Adipocyte (in vitro differentiated cells): ENCODE measurements at regions not wholly inside any gene's neighbourhood (a gene's known extent, or its start where the extent isn't known, plus 50 kb on each side); places are given as distances from the start of the nearest gene placed in this dataset.

Experiments used
- DNase-seq: peaks from one replicate; pipeline ENCODE4 v3.0.0-alpha.2; 2015; ENCODE audit warnings: low read depth
- H3K27me3 ChIP-seq: replicated peaks from 2 replicates; pipeline ENCODE4 v1.7.0; 2013; ENCODE audit warnings: mild to moderate bottlenecking, low read length, moderate library complexity; ENCODE audit not compliant: control insufficient read depth, insufficient read depth
- H3K36me3 ChIP-seq: 2 replicates; pipeline ENCODE4 v1.7.0; 2013; ENCODE audit warnings: low read length, mild to moderate bottlenecking, moderate library complexity; ENCODE audit not compliant: control insufficient read depth, insufficient read depth, severe bottlenecking
- H3K4me1 ChIP-seq: 2 replicates; pipeline ENCODE4 v1.7.0; 2013; ENCODE audit warnings: mild to moderate bottlenecking, low read length, moderate library complexity; ENCODE audit not compliant: control insufficient read depth, insufficient read depth
- H3K4me3 ChIP-seq: 2 replicates; pipeline ENCODE4 v1.7.0; 2013; ENCODE audit warnings: mild to moderate bottlenecking, low read length, moderate library complexity
- H3K9ac ChIP-seq: 2 replicates; pipeline ENCODE4 v1.7.0; 2013; ENCODE audit warnings: mild to moderate bottlenecking, low read length, moderate library complexity
- H3K9me3 ChIP-seq: 2 replicates; pipeline ENCODE4 v1.7.0; 2013; ENCODE audit warnings: mild to moderate bottlenecking, low read length, moderate library complexity; ENCODE audit not compliant: control insufficient read depth

GRCh38 chr2:145043399-145043834, 523.5 kb upstream of the ZEB2 start:
- DNase-seq, result no peak
- no peaks in the 10 kb centered on the region for H3K36me3 ChIP-seq

GRCh38 chr2:145041706-145042105, 521.8 kb upstream of the ZEB2 start:
- Histone ChIP-seq H3K4me3 (no peak overlapping the region), H3K9ac (no peak overlapping the region), H3K36me3 (no peaks in the 10 kb centered on the region), H3K27me3 (no peaks in the 10 kb centered on the region), H3K9me3 (no peaks in the 10 kb centered on the region), H3K4me1 (peaks cover 16% of the 10 kb centered on the region)
- peak; percentile 20 for DNase-seq

More at GRCh38 chr2:145043399-145043834, 523.5 kb upstream of the ZEB2 start:
- Histone ChIP-seq H3K9ac (no peak overlapping the region), H3K4me3 (no peak overlapping the region), H3K27me3 (no peaks in the 10 kb centered on the region), H3K9me3 (no peaks in the 10 kb centered on the region), H3K4me1 (peaks cover 4% of the 10 kb centered on the region)

GRCh38 chr2:145040433-145040832, 520.5 kb upstream of the ZEB2 start:
- Histone ChIP-seq H3K9me3 (no peaks in the 10 kb centered on the region), H3K4me1 (peaks cover 24% of the 10 kb centered on the region), H3K4me3 (no peak overlapping the region), H3K9ac (no peak overlapping the region), H3K27me3 (no peaks in the 10 kb centered on the region), H3K36me3 (no peaks in the 10 kb centered on the region)
- peak; percentile 57 for DNase-seq

- Histone ChIP-seq H3K27me3 (no peaks in the 10 kb centered on the region), H3K4me3 (no peak overlapping the region), H3K9ac (peak overlapping the region; percentile 83), H3K9me3 (no peaks in the 10 kb centered on the region), H3K4me1 (peaks cover 20% of the 10 kb centered on the region), H3K36me3 (no peaks in the 10 kb centered on the region)
- DNase-seq, result no peak
These were observed 518.2 kb upstream of the ZEB2 start for GRCh38 chr2:145038041-145038525.

- Histone ChIP-seq H3K4me3 (peak overlapping the region; percentile 80), H3K27me3 (no peaks in the 10 kb centered on the region)
These were observed 516.6 kb upstream of the ZEB2 start for GRCh38 chr2:145036421-145037011.

GRCh38 chr2:145034511-145034910, 514.6 kb upstream of the ZEB2 start:
- peak; percentile 52 for DNase-seq
- no peaks in the 10 kb centered on the region for H3K27me3 ChIP-seq
- H3K9ac ChIP-seq, result no peak overlapping the region
- no peaks in the 10 kb centered on the region for H3K36me3 ChIP-seq
- peaks cover 20% of the 10 kb centered on the region for H3K4me1 ChIP-seq
- no peaks in the 10 kb centered on the region for H3K9me3 ChIP-seq
- H3K4me3 ChIP-seq, result no peak overlapping the region

More at GRCh38 chr2:145036421-145037011, 516.6 kb upstream of the ZEB2 start:
- Histone ChIP-seq H3K9me3 (no peaks in the 10 kb centered on the region), H3K4me1 (peaks cover 20% of the 10 kb centered on the region), H3K36me3 (no peaks in the 10 kb centered on the region), H3K9ac (peak overlapping the region; percentile 83)
- DNase-seq, result peak; percentile 61

GRCh38 chr2:145033438-145033837, 513.5 kb upstream of the ZEB2 start:
- Histone ChIP-seq H3K27me3 (no peaks in the 10 kb centered on the region), H3K9me3 (no peaks in the 10 kb centered on the region), H3K4me3 (no peak overlapping the region), H3K4me1 (peaks cover 20% of the 10 kb centered on the region), H3K36me3 (no peaks in the 10 kb centered on the region), H3K9ac (no peak overlapping the region)
- DNase-seq, result no peak

GRCh38 chr2:145032791-145033190, 512.9 kb upstream of the ZEB2 start:
- H3K27me3 ChIP-seq, result no peaks in the 10 kb centered on the region
- peaks cover 18% of the 10 kb centered on the region for H3K4me1 ChIP-seq
- no peaks in the 10 kb centered on the region for H3K36me3 ChIP-seq
- DNase-seq, result no peak
- no peak overlapping the region for H3K4me3 ChIP-seq
- H3K9me3 ChIP-seq, result no peaks in the 10 kb centered on the region
- H3K9ac ChIP-seq, result no peak overlapping the region

- Histone ChIP-seq H3K36me3 (no peaks in the 10 kb centered on the region), H3K9ac (no peak overlapping the region), H3K4me1 (peaks cover 10% of the 10 kb centered on the region), H3K4me3 (no peak overlapping the region), H3K9me3 (no peaks in the 10 kb centered on the region), H3K27me3 (no peaks in the 10 kb centered on the region)
- DNase-seq, result no peak
These were observed 510.0 kb upstream of the ZEB2 start for GRCh38 chr2:145029873-145030272.

GRCh38 chr2:145029081-145029480, 509.2 kb upstream of the ZEB2 start:
- Histone ChIP-seq H3K4me3 (no peak overlapping the region), H3K4me1 (peaks cover 10% of the 10 kb centered on the region), H3K9me3 (no peaks in the 10 kb centered on the region), H3K36me3 (no peaks in the 10 kb centered on the region), H3K27me3 (no peaks in the 10 kb centered on the region), H3K9ac (no peak overlapping the region)
- DNase-seq, result no peak

- peaks cover 14% of the 10 kb centered on the region for H3K4me1 ChIP-seq
- no peaks in the 10 kb centered on the region for H3K36me3 ChIP-seq
- H3K27me3 ChIP-seq, result no peaks in the 10 kb centered on the region
- no peak for DNase-seq
- H3K4me3 ChIP-seq, result no peak overlapping the region
- no peaks in the 10 kb centered on the region for H3K9me3 ChIP-seq
- no peak overlapping the region for H3K9ac ChIP-seq
These were observed 508.4 kb upstream of the ZEB2 start for GRCh38 chr2:145028101-145028920.
